ENCODE measurements at regions not wholly inside any gene's neighbourhood (a gene's known extent, or its start where the extent isn't known, plus 50 kb on each side); places are given as distances from the start of the nearest gene placed in this dataset.

DNA sequence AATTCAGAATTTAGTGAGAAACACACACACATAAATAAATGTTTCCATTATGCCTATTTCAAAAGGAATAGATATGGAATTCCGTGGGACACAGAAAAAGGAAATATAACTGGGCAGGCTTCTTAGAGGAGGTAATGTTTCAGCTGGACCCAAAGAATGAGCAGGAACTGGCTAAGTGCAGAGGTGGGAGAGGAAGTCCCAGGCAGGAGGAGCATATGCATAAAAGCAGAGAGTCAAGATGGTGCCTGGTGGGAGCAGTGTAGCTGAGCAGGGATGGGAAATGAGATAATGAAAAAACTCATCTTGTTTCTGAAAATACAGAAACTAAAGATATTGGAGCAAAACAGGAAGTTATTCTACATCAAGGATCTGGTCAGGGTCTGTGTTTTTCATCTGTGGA is 115.2 kb upstream of the MAGI3 start:
- TF ChIP-seq, protein P1, sequence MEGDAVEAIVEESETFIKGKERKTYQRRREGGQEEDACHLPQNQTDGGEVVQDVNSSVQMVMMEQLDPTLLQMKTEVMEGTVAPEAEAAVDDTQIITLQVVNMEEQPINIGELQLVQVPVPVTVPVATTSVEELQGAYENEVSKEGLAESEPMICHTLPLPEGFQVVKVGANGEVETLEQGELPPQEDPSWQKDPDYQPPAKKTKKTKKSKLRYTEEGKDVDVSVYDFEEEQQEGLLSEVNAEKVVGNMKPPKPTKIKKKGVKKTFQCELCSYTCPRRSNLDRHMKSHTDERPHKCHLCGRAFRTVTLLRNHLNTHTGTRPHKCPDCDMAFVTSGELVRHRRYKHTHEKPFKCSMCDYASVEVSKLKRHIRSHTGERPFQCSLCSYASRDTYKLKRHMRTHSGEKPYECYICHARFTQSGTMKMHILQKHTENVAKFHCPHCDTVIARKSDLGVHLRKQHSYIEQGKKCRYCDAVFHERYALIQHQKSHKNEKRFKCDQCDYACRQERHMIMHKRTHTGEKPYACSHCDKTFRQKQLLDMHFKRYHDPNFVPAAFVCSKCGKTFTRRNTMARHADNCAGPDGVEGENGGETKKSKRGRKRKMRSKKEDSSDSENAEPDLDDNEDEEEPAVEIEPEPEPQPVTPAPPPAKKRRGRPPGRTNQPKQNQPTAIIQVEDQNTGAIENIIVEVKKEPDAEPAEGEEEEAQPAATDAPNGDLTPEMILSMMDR (optimal IDR thresholded peaks at IDR 0.05 in 1 of 3, IDR thresholded peaks at IDR 0.05 in 1 of 3, conservative IDR thresholded peaks at IDR 0.05 in 1 of 3; ENCODE audit: extremely low read depth in 1 of 3, insufficient read depth in 2 of 3, low read length in 3 of 3), result no peak
- no peak for TF ChIP-seq EZH2 (IDR thresholded peaks at IDR 0.05; ENCODE audit: low read length)

Data from keratinocyte (primary cell).